Bronchial epithelial cell (primary cell): ENCODE measurements at regions not wholly inside any gene's neighbourhood (a gene's known extent, or its start where the extent isn't known, plus 50 kb on each side); places are given as distances from the start of the nearest gene placed in this dataset.
"Not testable (repeated sequence)": the region's sequence is repeated elsewhere in the genome, so short reads cannot be mapped to it uniquely, and the experiment has no call there.

Source experiments
- DNase-seq: peaks from one replicate; pipeline ENCODE4 v3.0.0-alpha.2; 2010; ENCODE audit warnings: low read depth
- FAIRE-seq: peaks from 2 replicates; lab custom pipeline; 2011; peaks lifted over from hg19 to GRCh38; lab: Jason Lieb, UNC
- H3K27me3 ChIP-seq: 2 replicates; pipeline ENCODE4 v1.5.1; 2011; ENCODE audit warnings: low read length; ENCODE audit not compliant: control insufficient read depth, insufficient read depth
- H3K36me3 ChIP-seq: 2 replicates; pipeline ENCODE4 v1.5.1; 2011; ENCODE audit warnings: low read length; ENCODE audit not compliant: control insufficient read depth, insufficient read depth
- H3K4me3 ChIP-seq: 2 replicates; pipeline ENCODE4 v1.5.1; 2011; ENCODE audit warnings: mild to moderate bottlenecking, low read depth, low read length, control low read depth
- CTCF ChIP-seq: IDR thresholded peaks from 2 replicates; pipeline ENCODE4 v1.5.1; 2011; ENCODE audit warnings: mild to moderate bottlenecking, moderate library complexity, low read length, control low read depth, inconsistent platforms; ENCODE audit not compliant: insufficient read depth, severe bottlenecking

GRCh38 chr5:119750887-119751733 is 121.8 kb downstream of the FAM170A start:
- no peaks in the 10 kb centered on the region for H3K36me3 ChIP-seq
- H3K4me3 ChIP-seq: no peak overlapping the region
- H3K27me3 ChIP-seq: no peaks in the 10 kb centered on the region
- DNase-seq (peak; percentile 43), FAIRE-seq (no peak)
- no peak for TF ChIP-seq CTCF

GRCh38 chr5:119751734-119752094 is 122.4 kb downstream of the FAM170A start:
- no peak for TF ChIP-seq CTCF
- Histone ChIP-seq H3K4me3 (no peak overlapping the region), H3K36me3 (no peaks in the 10 kb centered on the region), H3K27me3 (no peaks in the 10 kb centered on the region)
- no peak for DNase-seq
- FAIRE-seq: no peak

- DNase-seq (peak; percentile 70), FAIRE-seq (peak; percentile 97)
- Histone ChIP-seq H3K27me3 (no peaks in the 10 kb centered on the region), H3K4me3 (no peak overlapping the region), H3K36me3 (no peaks in the 10 kb centered on the region)
- TF ChIP-seq CTCF: no peak
Observed at GRCh38 chr5:119752921-119753886, 123.8 kb downstream of the FAM170A start.

- not testable (repeated sequence) for H3K4me3 ChIP-seq, FAIRE-seq, H3K27me3 ChIP-seq, H3K36me3 ChIP-seq, DNase-seq
Observed at GRCh38 chr5:119754825-119755224, 125.5 kb downstream of the FAM170A start.

- Histone ChIP-seq H3K4me3 (no peak overlapping the region), H3K36me3 (no peaks in the 10 kb centered on the region), H3K27me3 (no peaks in the 10 kb centered on the region)
- DNase-seq (no peak), FAIRE-seq (no peak)
- TF ChIP-seq CTCF: no peak
Observed at GRCh38 chr5:119757276-119757675, 127.9 kb downstream of the FAM170A start.

GRCh38 chr5:119769695-119770693 is 140.6 kb downstream of the FAM170A start:
- not testable (repeated sequence) for H3K36me3 ChIP-seq, FAIRE-seq, DNase-seq, H3K27me3 ChIP-seq, H3K4me3 ChIP-seq

- not testable (repeated sequence) for FAIRE-seq
Observed at GRCh38 chr5:119780145-119780544, 150.8 kb downstream of the FAM170A start.

More at GRCh38 chr5:119780145-119780544, 150.8 kb downstream of the FAM170A start:
- not testable (repeated sequence) for H3K36me3 ChIP-seq, H3K27me3 ChIP-seq, DNase-seq, H3K4me3 ChIP-seq
